ENCODE measurements at regions not wholly inside any gene's neighbourhood (a gene's known extent, or its start where the extent isn't known, plus 50 kb on each side); places are given as distances from the start of the nearest gene placed in this dataset.

DNA sequence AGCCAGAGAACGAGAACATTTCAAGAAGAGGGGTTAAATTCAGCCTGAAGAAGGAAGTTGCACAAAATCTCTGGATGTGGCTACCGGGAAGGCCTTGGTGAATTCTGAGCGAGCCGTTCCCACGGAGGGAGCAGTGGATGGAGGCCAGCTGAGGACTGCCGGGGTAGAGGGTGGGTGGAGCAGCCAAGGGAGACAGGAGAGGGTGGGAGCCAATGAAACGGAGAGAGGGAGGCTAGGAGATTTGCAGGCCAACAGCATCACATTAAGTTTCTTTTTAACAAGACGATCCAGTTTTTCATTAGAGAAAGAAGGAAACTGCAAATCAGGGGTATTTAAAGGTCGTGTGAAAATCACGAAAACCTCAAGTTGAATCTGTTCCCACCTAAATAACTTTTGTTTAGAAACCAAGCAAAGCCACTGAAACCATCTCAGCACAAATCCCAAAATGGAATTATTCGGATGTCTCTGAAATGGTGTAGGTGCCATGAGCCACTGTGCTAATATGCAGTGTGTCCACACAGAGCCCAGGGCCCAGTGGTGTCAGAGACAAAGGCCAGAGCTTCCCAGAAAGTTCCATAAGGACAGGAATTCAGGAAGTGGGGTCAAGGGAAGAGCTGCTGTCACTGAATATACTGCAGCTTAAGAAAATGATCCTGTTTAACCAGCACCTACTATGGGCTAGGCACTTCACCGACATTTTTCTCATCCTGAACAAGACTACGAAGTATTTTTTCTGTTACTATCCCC lies 59.7 kb upstream of the SLC35C1 start:
- no peak for TF ChIP-seq CTCF (IDR thresholded peaks at IDR 0.05)
- TF ChIP-seq POLR2AphosphoS5 (IDR thresholded peaks at IDR 0.05), result no peak
